WERI-Rb-1 (cell line): ENCODE measurements at regions not wholly inside any gene's neighbourhood (a gene's known extent, or its start where the extent isn't known, plus 50 kb on each side); places are given as distances from the start of the nearest gene placed in this dataset.
"Not testable (repeated sequence)": the region's sequence is repeated elsewhere in the genome, so short reads cannot be mapped to it uniquely, and the experiment has no call there.

Experiments used
- DNase-seq: peaks from one replicate; pipeline ENCODE4 v3.0.0-alpha.2; 2020
- H3K27ac ChIP-seq: fragments of 250-450 bp; sonication (Bioruptor Pico); 2 replicates; pipeline ENCODE4 v1.5.1; 2020; ENCODE audit warnings: mild to moderate bottlenecking, moderate library complexity
- H3K27me3 ChIP-seq: fragments of 250-450 bp; sonication (Bioruptor Pico); 2 replicates; pipeline ENCODE4 v1.5.1; 2021; ENCODE audit warnings: mild to moderate bottlenecking, low read depth, moderate library complexity; ENCODE audit not compliant: insufficient read depth, severe bottlenecking
- H3K36me3 ChIP-seq: fragments of 250-450 bp; sonication (Bioruptor Pico); 2 replicates; pipeline ENCODE4 v1.5.1; 2020; ENCODE audit warnings: mild to moderate bottlenecking, moderate library complexity
- H3K4me3 ChIP-seq: 2 replicates; pipeline ENCODE4 v1.5.1; 2011; ENCODE audit warnings: low read depth, mild to moderate bottlenecking, control low read depth, low read length
- H3K9me3 ChIP-seq: fragments of 250-450 bp; sonication (Bioruptor Pico); 2 replicates; pipeline ENCODE4 v1.5.1; 2021; ENCODE audit warnings: mild to moderate bottlenecking, moderate library complexity; ENCODE audit not compliant: severe bottlenecking
- CTCF ChIP-seq: IDR thresholded peaks from 2 replicates; pipeline ENCODE4 v1.5.1; 2011; ENCODE audit warnings: low read depth, mild to moderate bottlenecking, control low read depth, inconsistent platforms, low read length

- Histone ChIP-seq H3K27ac (no peak overlapping the region), H3K4me3 (no peak overlapping the region), H3K27me3 (peaks cover 96% of the 10 kb centered on the region), H3K36me3 (no peaks in the 10 kb centered on the region), H3K9me3 (peaks cover 7% of the 10 kb centered on the region)
- no peak for TF ChIP-seq CTCF
- no peak for DNase-seq
These were observed 112.8 kb upstream of the IRX4 start for GRCh38 chr5:1995491-1995890.

- Histone ChIP-seq H3K9me3 (peaks cover under 1% of the 10 kb centered on the region), H3K36me3 (no peaks in the 10 kb centered on the region), H3K27me3 (peaks cover 100% of the 10 kb centered on the region), H3K4me3 (no peak overlapping the region), H3K27ac (no peak overlapping the region)
- no peak for TF ChIP-seq CTCF
- no peak for DNase-seq
These were observed 104.7 kb upstream of the IRX4 start for GRCh38 chr5:1987471-1987870.

GRCh38 chr5:1985781-1986180 is 103.1 kb upstream of the IRX4 start:
- H3K9me3 ChIP-seq = no peaks in the 10 kb centered on the region
- DNase-seq = no peak
- no peaks in the 10 kb centered on the region for H3K36me3 ChIP-seq
- peaks cover 94% of the 10 kb centered on the region for H3K27me3 ChIP-seq
- no peak overlapping the region for H3K27ac ChIP-seq
- H3K4me3 ChIP-seq = no peak overlapping the region
- TF ChIP-seq CTCF = no peak

GRCh38 chr5:1983919-1984695 is 101.4 kb upstream of the IRX4 start:
- Histone ChIP-seq H3K27me3 (peaks cover 92% of the 10 kb centered on the region), H3K4me3 (no peak overlapping the region), H3K27ac (no peak overlapping the region), H3K9me3 (no peaks in the 10 kb centered on the region), H3K36me3 (no peaks in the 10 kb centered on the region)
- no peak for DNase-seq
- no peak for TF ChIP-seq CTCF

- Histone ChIP-seq H3K9me3 (no peaks in the 10 kb centered on the region), H3K4me3 (no peak overlapping the region), H3K36me3 (no peaks in the 10 kb centered on the region), H3K27me3 (peaks cover 92% of the 10 kb centered on the region), H3K27ac (no peak overlapping the region)
- no peak for TF ChIP-seq CTCF
- DNase-seq = no peak
These were observed 100.7 kb upstream of the IRX4 start for GRCh38 chr5:1983401-1983800.

GRCh38 chr5:1982561-1982960 is 99.8 kb upstream of the IRX4 start:
- not testable (repeated sequence) for H3K36me3 ChIP-seq, H3K4me3 ChIP-seq, H3K9me3 ChIP-seq, H3K27ac ChIP-seq, DNase-seq
- peaks cover 92% of the 10 kb centered on the region for H3K27me3 ChIP-seq
